B cell (primary cell): ENCODE measurements at regions not wholly inside any gene's neighbourhood (a gene's known extent, or its start where the extent isn't known, plus 50 kb on each side); places are given as distances from the start of the nearest gene placed in this dataset.

Experiments
- CTCF ChIP-seq: fragments of 200-600 bp; IDR thresholded peaks from one replicate; pipeline ENCODE4 v1.8.0; 2022; ENCODE audit warnings: antibody characterized with exemption, mild to moderate bottlenecking
- EZH2 ChIP-seq: IDR thresholded peaks from 2 replicates; pipeline ENCODE4 v1.6.1; 2012; ENCODE audit warnings: borderline replicate concordance, low read depth, mild to moderate bottlenecking, moderate library complexity, low read length; ENCODE audit not compliant: insufficient read depth, poor library complexity, severe bottlenecking

- TF ChIP-seq CTCF (no peak), EZH2 (no peak)
Observed at GRCh38 chr5:51968756-51969155, 585.5 kb downstream of the ISL1 start.
